Kidney capillary endothelial cell (primary cell): ENCODE measurements at regions not wholly inside any gene's neighbourhood (a gene's known extent, or its start where the extent isn't known, plus 50 kb on each side); places are given as distances from the start of the nearest gene placed in this dataset.

ENCODE experiments used
- DNase-seq: peaks from one replicate; pipeline ENCODE4 v3.0.0-alpha.2; 2018; ENCODE audit warnings: low spot score

DNA sequence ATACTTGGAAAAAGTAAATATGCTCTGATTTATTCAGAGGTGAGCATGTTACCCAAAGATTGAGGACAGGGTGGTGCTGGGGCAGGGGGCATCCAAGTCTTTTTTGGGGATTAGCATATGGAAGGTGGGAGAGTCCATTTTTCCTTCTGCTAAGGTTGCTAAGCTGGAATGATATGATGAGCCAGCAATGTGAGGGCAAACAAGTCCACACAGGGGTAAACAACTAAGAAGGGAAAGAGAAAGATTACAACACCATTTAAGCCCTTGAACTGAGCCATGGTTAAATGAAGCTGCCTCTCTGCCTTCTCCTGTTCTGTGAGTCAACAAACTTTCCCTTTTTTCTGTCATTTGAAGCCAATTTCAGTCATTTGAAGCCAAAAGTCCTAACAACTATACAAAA is 89.0 kb downstream of the RPL22L1 start:
- no peak for DNase-seq

DNA sequence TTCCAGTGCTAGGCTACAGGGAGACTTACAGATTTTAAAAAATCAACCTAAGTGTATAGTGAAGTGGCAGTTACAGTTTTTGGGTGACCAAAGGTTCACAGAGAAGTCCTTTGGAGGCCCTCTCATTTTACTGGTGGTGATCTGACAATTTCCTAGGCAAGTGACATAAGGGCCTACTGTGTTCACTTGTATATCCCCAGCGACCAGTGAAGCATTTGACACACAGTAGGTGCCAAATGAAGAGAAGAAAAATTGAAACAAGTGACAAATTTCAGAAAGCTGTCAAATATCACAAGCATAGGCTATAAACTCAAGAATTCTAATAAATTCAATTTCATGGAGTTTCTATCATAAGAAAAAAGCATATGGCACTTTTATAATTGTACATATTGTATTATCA is 89.5 kb downstream of the RPL22L1 start:
- no peak for DNase-seq

DNA sequence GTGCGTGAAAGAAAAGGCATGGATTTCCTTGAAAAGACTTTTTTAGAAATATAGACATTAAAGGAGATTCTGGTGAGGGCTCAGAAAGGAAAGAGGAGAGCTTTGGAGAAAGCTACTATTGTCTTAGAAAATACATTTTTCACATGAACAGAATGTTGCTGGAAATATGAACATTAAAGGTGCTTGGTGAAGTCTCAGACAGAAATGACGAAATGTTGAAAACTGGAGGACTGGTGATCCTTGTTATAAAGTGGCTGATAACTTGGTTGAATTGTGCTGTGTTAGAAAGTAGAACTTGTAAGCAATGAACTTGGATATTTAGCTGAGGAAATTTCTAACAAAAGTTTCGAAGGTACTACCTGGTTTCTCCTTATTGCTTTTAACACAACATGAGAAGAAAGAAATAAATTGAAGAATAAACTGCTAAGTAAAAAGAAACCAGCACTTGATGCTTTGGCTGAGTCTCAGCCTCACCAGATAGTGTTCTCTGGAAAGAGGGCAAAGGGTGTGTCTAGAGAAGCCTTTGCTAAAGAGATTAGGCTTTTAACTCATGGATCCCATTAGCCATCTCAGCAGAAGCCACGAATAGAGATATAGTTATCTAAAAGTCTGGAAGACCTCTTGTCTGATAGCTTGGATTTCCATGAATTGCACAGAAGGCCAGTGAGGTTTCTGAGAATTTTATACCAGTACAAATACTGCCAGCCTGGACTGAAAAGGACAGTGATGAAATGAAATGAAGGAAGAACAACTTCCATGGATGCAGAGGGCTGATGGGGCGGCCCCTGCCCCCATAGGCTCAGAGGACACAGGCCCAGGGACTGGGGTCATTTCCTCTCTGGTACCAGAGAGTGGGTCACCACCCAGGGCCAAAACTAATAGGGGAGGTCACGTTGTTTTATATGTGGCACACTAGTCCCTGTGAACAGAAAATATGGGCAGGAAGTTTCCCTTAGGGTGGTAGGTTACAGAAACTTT is 91.5 kb downstream of the RPL22L1 start:
- DNase-seq: no peak

DNA sequence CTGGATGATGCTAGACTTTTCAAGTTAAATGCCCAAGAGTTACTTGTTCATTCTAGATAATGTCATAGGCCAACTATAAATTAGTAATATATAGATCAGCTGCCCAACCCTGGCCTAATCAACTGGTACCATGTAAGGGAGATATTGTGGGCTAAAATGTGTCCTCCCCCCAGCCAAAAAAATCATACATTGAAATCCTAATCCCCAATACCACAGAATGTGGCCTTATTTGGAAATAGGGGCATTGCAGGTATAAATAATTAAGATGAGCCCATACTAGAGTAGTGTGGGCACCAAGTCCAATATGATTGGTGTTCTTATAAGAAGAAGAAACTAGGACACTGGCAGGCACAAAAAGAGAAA is 92.5 kb downstream of the RPL22L1 start:
- no peak for DNase-seq

DNA sequence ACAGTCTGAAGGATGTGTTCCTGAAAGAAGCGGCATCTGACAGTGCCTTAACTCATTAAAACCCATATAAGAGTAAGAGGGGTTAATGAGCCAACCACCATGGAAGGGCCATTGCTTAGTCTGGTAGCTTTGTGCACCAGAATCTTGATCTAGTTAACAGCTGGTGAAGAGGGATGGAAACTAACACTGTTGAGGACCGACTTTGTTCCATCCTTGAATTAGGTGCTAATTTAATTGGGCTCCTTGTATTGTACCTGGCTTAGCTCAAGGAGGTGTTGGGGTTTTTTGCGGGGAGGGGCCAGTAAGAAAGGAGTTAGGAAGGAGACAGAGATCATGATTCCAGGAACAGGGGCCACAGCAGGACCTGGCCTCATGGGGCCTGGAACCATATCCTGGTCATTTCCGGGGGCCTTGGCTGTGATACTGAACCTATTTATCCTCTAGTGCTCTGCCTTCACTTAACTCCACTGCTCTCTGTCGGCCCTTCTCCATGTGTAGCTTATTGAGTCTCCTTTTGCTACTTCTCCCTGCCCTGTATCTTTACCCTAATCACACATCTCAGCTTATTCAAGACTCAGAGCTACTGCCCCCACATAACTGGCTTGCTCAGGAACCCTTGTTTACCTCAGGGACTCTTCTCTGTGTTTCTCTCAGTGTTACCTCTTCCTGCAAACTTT is 93.0 kb downstream of the RPL22L1 start:
- DNase-seq: no peak

DNA sequence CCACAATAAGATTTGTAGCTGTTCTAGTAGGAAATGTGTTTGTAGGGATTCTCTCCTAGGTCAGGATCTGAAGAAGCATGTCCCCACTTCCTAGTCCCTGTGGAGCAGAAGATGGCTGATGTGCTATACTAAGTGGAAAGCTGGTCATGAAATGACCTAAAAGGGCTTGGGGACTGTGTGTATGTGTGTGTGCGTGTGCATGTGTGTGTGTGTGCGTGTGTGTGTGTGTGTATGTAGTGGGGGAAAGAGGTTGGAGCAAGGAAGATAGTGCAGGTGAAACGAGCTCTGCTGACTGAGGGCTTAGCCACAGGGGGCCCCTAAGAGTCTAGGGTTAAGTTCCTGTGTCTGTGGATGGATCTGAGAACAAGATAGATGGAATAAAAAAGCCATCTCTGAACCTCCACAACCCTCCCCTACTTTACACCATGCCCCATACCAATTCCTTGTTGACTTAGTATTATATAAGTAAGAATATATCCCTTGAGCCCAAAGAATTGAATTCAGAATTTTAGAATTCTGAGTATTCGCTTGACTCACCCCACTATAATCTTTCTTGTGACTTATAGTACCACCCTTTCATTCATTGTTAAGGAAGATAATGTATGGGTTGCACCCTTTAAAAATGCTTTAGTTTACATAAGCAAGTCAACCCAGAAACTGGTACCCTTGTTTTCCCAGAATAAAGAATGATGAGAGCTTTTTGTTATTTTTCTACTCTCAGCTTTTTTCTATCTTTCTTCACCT is 96.1 kb downstream of the RPL22L1 start:
- no peak for DNase-seq

DNA sequence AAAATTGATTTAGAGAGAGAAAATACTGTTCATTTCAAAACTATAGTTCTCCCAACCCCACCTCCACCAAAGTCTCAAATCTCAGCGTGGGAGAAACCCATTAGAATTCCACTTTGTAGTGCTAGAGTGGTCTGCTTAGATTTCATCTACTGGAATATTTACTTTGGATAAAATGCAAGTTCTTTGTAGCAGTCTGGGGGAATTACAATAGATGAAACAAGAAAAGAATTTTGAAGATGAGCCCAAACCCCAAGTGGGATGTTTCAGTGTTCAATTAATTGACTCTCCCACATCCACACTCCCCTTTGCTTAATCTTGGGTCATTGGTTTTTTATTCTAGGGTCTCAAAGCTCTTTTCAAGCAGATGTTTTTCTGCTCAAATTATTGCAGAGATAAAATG is 97.8 kb downstream of the RPL22L1 start:
- no peak for DNase-seq

DNA sequence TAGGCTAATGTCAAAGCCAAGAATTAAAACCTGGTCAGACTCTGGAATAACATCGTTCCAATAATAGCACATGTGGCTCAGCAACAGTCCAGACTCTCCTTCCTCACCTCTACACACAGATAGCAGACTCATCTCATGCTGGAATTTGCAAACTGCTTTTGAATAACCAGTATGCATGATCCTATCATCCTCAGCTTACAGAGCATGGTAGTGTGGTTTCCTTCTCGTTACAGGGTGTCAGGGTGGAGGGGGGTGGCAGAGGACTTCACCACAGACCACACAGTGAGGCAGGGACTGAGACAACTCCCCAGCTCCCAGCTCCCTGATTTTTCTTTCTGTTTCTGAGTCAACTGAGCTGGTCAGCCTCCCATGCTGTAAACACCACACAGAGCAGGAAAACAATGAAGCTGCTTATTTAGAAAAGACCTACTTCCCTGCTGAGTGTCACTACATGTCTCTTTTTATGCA is 101.6 kb downstream of the RPL22L1 start:
- DNase-seq: no peak

DNA sequence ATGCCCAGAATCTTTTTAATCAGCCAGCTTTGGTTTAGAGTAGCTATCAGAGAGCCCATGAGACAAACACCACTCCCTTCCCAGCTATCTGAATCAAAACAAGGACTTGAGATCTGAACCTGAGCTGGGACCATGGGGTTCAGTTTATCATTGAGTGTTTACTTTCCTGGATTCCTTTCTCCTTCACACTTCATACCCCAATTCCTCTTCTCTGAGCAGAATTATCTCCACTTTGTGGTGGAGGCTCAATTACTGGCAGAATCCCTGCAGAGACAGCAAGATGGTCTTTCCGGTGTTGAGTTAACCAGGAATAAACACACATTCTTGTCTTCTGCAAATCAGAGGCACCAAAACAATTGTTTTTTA is 102.4 kb downstream of the RPL22L1 start:
- DNase-seq: no peak

DNA sequence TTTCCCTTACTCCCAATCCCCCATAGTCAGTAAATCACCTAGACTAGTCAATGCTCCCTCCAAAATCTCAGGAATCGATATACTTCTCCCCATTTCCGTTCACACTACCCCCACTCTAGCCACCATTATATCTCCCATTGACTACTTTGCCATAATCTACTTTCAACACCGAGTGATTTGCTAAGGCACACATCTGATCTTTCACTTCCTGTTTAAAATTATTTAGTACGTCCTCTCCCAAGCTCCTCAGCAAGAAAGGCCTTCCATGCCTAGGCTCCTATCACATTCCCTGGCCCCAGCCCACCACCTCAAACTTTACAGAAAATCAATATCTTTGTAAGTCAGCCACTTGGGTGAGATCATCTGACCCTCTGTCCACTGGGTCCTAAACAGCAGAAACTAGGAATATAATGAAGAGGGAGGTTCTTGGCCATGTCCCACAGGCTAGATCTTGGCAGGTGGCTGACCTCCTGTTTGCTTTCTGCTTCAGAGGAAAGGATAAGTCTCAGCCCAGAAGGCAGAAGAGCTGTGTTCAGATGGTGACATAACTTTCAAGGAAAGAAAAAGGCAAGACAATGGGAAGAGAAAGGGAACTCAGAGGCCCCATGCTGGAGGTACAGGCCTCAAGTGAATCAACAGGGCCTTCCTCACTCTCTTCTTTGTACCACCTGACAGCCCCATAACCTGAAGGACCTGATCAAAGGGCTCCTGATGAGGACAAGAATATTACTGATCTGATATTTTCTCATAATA is 103.0 kb downstream of the RPL22L1 start:
- no peak for DNase-seq

DNA sequence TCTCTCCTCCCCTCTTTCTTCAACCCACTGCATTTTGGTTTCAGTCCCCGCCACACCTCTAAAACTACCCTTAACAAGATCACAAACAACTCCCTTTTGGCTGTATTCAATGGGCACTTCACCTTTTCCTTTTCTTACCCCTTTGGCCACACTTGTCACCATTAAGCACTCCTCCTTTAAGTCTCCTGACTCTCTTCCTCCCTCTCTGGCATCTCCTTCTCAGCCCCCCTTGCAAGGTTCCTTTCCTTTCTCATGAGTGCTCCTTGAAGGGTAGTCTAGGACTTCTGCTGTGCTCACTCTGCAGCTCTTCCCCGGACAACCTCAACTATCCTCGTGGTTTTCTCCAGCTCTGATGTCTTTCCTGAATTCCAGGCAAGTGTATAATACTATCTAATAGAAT is 103.7 kb downstream of the RPL22L1 start:
- DNase-seq: no peak

DNA sequence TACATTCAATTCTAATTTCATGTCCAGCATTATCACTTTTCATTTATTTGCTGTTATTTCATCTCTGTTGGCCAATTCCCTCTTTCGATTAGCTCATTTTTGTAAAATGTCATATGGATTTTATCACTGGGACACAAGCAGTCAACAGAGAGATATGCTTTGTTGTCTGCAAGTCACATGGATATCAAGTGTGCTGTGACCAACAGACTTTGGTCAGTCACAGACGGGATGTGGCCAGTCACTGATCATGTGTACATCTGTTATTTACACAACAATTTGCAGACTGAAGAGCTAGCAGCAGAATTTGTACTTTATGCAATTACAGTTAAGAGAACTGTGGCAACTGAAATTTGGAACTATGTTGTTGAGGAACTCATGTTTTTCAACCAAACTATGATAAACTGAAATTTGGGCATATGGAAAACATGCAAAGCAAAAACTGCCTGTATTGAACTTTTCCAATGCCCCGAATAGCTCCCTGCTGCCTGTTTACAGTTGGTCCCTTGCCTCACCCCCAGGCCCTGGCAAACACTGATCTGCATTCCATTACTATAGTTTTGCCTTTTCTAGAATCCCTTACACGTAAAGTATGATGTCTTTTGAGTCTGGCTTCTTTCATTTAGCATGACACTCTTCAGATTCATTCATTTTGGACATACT is 104.4 kb downstream of the RPL22L1 start:
- no peak for DNase-seq

DNA sequence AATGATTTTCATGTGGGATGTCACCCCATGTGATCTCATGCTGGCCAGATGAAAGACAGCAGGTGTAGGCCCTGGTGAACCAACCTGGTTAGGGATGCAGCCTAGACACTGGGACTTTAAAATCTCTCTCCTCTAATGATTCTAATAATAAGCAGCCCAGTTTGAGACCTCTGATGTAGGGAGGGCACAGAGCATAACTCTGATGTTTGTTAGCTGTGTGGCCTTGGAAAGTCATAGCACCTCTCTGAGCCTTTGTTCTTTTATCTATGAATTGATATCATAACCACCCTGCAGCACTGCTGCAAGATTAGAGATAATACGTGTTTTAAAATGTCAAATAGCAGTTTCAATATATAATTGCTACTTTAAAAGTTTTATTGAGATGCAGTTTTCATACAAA is 106.0 kb downstream of the RPL22L1 start:
- DNase-seq: no peak

DNA sequence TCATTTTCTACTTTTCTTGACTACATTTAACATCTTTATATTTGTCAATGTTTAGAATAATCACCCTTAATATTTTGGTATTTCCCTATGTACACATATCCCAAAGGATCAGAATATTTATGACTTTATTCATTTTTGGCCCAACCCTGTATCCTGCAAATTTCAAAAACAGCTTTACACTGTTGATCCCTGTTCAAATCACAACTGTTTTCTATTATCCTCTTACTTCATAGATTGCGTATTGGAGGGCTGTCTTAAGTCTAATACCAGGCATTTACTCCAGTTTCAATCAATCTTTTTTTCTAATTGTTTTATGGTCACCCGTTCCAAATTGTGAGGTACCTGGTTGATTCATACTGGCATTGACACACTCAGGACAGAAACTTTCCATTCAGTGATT is 107.9 kb downstream of the RPL22L1 start:
- DNase-seq: no peak

DNA sequence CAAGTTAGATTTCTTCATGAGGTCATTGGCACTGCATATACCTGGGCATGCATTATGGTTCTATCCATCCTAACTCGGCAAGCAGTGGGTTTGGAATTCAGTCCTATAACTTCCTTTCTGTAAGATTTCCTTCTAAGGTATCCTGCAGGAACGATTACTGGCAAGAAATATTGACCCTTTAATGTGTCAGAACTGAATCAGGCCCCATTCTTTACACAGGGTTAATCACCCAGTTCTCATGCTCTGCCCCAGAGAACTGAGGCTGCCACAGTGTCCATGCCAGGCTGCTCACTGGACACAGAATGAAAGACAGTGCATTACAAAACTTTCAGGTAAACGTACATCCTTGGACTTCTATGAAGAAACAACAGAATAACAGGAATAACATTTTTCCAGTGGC is 108.9 kb downstream of the RPL22L1 start:
- no peak for DNase-seq

DNA sequence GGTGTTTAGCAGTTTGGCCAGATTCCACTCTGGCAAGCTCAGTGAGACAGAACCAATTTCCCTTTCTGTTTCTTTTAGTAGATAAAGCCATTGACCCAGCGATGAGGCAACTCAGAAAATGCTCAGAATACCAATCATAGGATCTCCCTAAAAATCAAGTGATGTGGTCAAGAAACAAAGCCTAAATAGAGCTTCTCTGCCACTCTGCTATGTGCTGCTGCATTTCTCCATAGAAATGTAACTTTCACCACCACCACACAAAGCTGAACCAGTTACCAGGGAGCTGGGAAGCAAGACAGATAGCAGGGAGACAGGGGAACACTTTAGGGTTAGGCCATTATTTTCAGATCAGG is 109.8 kb downstream of the RPL22L1 start:
- no peak for DNase-seq

DNA sequence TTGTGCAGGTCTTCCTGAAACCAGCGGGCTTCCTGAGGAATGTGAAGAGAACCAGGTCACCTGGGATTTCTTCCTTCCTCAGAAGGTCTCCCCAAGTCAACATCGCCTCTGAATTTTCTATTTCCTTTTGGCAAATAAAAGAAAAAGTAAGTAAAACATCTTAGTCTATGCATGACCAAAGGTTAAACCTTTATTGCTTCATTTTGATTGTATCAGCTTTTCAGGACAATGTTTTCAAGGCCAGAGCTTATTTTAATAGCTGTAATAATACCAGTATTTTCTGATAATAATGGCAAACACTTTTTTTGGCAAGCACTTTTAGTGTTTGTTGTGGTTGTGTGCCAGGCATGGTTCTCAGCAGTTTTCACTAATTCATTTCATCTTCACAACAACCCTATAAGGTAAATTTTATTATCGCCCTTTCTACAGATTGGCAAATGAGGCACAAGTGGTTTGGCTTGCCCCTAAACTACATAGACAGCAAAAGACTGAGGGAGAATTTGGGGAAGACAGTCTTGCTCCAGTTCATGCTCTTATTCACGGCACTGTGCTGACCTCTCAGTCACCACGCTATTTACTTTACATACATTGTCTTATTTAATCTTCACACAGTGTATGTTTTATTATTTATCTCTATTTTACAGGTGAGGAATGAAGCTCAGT is 110.4 kb downstream of the RPL22L1 start:
- DNase-seq: no peak

DNA sequence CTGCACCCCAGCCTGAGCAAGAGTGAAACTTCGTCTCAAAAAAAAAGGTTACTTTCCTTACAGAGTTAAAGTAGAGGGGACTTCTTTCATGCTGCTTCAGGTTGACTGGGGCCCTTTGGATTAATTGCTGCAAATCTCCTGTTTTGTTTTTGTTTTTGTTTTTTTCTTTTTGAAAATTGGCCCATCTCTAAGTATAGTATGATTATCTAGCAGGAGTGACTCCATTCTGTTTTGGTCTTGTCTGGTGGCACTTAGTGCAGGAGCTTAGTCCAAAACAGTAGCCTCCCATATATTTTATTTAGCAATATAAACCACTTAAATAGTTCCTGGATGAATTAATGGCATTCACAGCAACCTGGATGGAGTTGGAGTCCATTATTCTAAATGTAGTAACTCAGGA is 113.0 kb downstream of the RPL22L1 start:
- no peak for DNase-seq

DNA sequence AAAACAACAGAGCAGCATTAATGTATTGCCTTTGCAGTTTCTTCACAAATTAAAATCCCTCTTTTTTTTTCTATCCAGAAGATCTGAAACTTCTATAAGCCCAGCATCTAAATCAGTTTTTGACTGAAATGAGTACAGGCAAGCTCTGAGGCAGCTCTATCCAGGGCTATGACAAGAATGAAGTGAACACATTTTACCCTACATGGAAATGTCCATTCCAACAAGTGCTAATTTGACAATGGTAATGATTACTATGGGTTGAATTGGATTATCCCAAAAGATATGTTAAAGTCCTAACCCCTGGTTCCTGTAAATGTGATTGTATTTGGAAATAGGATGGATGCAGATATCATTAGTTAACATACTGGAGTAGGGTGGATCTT is 115.7 kb downstream of the RPL22L1 start:
- no peak for DNase-seq

DNA sequence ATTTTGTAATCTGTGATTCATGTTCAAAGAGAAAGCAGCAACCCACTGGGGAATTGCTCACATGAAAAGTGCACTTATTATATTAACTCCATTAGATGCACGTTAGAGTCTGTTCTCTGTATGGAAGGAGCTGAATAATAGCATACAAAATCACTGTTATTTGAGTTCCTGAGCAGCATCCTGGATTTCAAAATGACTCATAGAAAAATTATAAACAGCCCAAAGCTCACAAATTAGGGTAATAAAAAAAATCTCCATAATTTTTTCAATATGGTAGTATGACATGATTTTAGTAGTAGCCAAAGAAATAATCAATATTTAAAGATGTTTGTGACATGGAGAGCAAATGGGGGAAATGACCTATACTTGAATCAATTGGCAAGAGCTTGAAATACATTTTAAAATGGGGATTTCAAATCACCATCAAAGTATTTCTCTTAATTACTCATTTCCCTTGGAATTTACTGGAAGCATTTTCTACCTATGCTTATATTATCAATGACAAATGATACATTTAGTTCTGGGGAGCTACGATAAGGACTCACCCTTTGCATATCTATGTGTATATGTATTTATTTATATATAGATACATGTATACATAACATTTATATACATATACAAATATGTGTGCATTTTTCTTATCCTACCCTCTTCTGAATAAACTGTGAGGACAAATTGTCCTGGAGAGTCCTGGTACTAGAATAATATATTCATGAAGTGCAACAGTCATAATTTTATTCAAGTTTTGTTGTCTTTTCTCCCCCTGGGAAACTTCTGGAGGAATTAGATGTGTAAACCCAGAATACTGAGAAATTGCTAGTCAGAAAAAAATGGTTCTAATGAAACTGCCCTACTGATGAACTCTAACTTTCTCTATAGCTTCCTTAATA is 116.3 kb downstream of the RPL22L1 start:
- peak; percentile 57 for DNase-seq
